ENCODE measurements at regions not wholly inside any gene's neighbourhood (a gene's known extent, or its start where the extent isn't known, plus 50 kb on each side); places are given as distances from the start of the nearest gene placed in this dataset.
"Not testable (repeated sequence)": the region's sequence is repeated elsewhere in the genome, so short reads cannot be mapped to it uniquely, and the experiment has no call there.

GRCh38 chr16:29342937-29343336, 63.6 kb downstream of the NPIPB11 start:
- not testable (repeated sequence) for TF ChIP-seq POLR2A (IDR thresholded peaks at IDR 0.05); CTCF (IDR thresholded peaks at IDR 0.05); EP300 (IDR thresholded peaks at IDR 0.05; ENCODE audit: low read depth)

All from transverse colon (tissue), 3 donors.